Ramos (cell line): ENCODE measurements at regions not wholly inside any gene's neighbourhood (a gene's known extent, or its start where the extent isn't known, plus 50 kb on each side); places are given as distances from the start of the nearest gene placed in this dataset.

Experiments used
- in situ Hi-C: fragments of 300-500 bp; cut with MboI; formaldehyde crosslinking; loops from one replicate; pipeline ENCODE4 v1.14.3; 2022; ENCODE audit warnings: low sequenced_read_pairs; ENCODE audit not compliant: unreplicated experiment

DNA sequence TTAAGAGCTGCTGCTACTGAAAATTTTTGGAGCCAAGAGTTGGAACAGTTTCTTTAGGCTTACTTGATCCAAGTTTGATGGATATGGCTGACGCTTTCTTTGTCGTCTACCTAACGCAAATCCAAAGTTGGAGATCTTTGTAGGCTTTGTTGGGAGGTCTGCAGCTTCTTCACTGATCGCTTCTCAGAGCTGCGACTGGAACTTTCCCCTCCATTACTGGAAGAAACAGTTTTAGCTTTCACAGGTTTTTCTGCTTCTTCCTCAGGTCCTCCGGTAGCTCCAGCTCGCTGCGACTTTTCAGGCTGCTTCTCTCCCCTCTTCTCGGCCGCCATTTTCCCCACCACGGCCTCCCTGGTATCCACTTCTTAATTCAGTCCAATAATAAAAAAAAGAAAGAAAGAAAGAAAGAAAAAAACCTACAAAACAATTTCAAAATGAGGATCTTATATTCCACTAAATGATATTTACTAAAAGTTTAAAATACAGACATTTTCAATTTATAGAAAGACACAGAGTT lies 178.1 kb upstream of the HMGA2 start:
- in situ Hi-C loops = no loop called here

DNA sequence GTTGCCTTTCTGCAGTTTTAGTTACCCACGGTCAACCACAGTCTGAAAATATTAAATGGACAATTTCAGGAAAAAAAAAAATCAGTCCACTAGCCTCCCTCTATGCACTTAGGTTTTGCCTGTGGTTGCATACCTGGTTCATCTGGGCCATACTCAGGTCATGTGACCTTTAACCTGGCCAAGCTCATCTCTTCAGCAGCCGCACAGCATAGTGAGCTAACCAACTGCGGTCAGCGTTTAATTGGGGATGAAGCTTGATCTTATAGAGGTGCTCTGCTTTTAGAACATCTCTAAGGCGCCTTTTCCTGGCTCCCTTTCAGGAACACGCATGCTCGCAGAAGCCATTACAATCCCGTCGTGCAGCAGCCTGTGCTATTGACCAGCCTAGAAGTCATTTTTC lies 177.2 kb upstream of the HMGA2 start:
- in situ Hi-C loops = no loop called here

DNA sequence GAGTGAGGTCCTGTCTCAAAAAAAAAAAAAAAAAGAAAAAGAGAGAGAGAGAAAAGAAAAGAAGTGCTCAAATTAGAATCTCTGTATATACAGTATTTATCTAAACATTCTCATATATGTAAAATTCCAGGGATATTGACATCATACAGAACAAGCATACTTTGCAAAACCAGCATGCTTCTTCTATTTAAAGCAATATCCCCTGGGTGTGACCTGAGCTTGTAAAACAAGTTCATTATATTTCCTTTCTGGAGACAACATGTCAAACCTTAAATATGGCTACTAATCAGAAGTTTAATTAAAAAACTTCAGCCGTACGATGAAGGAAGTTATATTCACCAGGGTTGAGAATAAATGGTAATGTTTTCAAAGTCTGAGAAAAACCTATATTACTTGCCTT lies 175.8 kb upstream of the HMGA2 start:
- in situ Hi-C loops = no loop called here

DNA sequence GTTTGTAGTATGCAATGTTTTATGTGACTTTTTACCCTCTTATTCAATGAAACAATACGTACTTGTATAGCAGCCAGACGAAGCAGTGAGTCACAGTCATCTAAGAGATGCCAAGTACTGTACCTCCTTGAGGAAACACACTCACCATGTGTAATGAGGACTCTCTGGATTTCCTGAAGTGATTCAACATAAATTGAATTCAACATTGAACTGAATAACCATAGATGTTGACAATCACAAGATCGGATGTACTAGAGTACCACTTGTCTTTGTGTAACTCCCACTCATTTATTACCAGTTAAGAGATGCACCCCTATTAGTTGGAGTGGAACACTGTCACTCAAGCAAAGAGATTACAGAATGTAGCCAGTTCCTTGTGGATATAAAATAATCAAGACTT lies 175.2 kb upstream of the HMGA2 start:
- in situ Hi-C loops = no loop called here

DNA sequence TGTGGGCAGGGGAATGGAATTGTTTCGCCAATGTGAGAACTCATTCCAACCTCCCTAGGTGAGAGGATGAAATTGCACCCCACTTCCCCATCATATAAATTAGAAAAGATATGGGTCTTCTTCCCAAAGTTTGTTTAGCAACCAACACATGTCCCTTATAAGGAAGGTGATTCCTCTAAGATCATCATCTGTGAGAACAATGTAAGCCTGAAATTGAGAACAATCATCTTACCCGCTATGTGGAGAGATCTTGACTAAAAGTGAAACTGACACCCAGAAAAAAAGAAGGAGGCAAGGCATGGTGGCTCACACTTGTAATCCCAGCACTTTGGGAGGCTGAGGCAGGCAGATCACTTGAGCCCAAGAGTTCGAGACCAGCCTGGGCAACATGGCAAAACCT lies 173.2 kb upstream of the HMGA2 start:
- in situ Hi-C loops = no loop called here

DNA sequence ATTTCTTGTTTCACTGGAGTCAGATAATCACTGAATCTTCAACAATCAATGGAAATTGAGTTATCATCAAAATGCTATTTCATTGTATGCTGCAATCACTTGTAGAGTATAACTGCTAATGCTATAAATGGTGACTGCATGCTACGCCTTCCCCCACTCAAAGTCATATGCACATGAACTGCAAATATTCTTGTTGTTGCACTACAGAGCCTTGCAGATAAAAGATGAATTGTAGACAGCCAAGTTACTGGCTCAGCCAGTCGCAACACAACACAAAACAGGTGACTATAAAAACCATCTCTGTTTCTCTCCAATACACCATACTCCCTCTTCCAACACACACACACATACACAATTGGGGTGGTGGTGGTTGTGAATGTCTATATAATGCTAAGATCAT lies 171.0 kb upstream of the HMGA2 start:
- in situ Hi-C loops = no loop called here

DNA sequence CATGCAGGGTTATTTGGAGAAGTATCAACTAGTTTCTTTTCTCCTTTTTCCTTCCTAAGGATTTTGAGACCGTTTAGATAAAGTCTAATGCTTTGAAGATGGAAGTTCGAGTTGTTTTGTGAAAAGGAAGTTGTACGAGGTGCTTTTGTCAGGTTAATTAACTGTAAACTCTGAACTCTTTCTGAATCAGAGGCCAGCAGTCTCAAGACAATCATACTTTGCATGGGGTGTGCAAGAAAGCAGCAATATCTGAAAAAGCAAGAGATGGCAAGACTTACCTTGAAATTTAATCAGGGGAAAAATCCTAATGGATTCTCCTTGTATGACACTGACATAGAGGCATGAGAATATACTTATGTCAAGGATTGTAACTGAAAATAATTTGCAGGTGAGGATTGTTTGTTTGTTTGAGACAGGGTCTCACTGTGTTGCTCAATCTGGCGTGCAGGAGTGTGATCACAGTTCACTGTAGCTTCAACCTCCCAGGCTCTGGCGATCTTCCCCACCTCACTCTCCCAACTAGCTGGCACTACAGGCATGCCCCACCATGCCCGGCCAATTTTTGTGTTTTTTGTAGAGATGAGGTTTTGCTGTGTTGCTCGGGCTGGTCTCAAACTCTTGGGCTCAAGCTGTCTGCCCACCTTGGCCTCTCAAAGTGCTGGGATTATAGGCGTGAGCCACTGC lies 170.2 kb upstream of the HMGA2 start:
- in situ Hi-C loops = no loop called here

DNA sequence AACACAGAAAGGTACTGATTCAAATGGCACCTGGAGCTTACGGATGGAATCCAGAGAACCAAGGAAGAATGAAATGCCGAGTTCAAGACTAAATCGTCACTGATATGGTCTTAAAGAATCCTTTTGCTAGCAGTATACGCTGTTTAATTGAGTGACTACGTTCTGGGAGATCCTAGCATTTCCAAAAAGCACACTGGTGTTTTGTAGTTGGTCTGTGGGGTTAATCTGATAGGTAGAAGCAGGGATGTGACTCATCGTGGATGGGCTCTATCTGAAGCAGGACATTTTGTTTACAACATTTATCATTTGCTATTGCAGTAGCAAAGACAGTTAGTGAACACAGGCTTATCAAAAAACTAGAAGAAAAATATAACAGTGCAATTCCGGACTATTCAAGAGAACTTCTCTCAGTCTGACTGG lies 169.2 kb upstream of the HMGA2 start:
- in situ Hi-C loops = no loop called here

DNA sequence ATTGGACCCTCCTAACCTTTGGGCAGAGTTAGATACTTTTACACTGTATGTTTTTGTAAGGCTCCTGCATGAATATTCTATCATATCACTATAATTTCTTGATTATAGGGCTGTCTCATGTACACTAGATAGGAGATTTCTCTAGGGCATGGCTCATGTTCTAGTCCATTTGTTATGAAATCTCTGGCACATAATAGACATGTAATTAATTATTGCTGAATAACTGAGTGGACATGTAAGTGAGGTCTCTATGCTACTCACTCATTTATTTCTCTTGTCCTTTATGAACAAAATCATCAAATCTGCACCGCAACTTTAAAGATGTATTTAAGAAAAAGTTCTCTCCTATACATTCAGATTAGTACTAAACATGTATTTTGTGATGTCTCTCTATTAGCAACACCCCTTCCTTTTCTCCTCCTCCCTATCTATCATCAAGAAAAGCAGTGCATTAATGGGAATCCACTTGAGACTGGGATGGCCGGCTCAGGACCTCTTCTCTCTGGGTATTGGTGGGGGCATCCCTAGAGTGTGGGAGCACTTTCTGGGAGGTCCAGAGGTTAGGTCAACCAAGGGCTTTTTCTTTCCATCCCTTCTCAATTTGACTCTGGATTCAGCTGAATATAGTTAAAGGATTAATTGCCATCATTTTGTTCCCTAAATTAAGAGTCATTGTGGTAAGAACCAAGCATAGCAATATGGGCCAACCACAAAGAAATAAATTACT lies 168.0 kb upstream of the HMGA2 start:
- in situ Hi-C loops = no loop called here

DNA sequence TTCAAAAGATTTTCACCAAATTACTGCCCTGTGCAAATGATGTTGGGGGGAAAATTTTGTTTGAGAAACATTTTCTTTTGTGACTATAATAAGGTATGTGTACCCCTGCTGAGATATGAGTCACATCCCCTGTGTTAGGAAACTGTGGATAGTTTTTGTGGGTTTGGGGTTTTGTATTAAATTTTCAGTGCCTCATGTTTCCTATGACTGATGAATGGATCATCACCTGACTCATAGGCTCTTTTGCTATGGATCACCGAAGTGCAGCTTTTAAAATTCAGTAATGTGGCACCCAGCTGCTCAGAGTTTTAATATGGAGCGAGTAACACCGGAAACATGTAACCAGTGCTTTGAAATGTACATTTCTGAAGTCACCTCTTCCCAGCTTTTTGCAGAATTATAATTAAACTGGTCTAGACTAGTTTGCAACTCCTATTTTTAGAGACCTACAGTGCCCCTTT lies 167.4 kb upstream of the HMGA2 start:
- in situ Hi-C loops = no loop called here

DNA sequence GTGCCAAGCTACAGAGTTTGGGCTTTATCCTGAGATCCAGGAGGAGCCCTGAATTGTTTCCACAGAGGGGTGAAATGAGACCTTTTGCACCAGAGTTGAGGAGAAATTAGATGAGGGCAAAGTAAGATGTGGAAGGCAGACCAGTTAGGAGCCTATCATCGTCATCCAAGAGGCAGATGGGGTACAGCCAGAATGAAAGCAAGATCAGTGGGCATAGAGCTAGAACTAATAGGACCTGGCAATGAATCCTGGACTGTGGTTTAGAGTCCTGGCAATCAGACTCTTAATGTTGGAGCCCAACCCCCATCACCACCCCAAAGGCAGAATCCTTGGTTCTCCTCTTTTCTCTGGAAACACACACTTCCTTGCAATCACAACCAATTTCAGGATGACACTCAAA lies 166.6 kb upstream of the HMGA2 start:
- in situ Hi-C loops = no loop called here

DNA sequence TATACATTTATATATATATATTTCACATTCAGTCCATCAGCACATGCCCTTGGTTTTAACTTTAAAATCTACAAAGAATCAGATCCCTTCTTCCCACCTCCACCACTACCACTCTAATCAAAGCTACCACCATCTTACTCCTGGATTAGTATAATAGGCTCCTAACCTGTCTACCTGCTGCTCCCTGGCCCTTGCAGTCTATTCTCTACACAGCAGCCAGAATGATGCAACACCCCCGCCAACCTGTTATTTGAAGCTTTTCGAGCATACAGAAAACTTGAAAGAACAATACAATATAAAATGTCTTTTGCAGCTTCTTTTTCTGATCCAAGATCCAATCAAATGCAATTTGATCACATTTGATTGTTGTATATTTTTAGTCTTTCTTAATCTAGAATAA lies 165.9 kb upstream of the HMGA2 start:
- in situ Hi-C loops = no loop called here

DNA sequence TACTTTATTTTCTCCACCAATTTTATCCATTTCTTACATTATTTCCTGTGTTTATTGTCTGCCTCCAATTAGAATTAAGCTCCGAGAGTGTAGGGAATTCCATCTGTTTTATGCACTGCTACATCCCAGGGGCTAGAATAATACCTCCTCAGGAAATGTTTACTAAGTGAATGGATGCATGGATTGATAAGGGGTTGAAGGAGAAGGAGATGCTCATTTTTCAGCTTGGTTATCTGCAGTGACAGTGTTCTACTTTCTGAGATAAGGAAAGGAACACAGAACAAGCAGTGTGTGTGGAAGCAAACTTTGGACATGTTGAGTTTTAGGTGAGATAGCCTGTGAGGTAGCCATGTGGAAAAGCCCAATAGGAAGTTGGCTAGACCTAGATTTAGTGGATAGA lies 164.6 kb upstream of the HMGA2 start:
- in situ Hi-C loops = no loop called here

DNA sequence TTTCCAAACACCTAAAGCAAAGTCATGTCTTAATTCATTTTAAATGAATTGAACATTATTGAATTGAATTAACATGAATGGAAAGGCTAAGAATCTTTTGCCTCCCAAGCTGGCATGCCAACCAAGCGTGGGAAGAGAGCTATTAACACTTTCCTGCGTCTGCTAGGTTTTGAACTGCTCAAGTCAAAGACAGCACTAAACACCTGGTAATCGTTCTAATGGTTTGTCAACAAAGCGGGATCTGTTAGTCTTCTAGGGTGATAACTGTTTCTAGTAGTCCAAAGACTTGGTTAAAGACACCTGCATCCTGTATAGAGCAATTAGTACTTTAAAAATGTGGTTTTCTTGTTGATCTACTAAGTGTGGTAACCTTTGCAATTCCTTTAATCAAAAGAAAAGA lies 164.2 kb upstream of the HMGA2 start:
- in situ Hi-C loops = no loop called here

DNA sequence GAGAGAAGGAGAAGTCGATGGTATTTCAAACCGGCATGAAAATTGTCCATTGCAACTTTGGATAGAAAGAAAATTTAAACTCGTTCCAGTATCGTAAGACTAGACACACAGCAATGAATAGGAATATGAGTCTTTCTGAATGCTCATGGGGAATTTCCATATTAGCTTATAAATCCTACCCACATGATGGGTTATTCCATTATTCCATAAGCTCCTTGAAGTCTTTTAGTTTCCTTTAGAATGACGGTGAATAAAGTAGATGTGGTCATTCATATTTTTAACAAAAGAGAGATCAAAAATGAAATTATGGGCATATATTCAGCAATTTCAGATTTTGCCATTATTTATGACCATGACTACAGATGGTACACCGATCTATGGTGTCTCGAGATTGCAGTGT lies 163.4 kb upstream of the HMGA2 start:
- in situ Hi-C loops = no loop called here

DNA sequence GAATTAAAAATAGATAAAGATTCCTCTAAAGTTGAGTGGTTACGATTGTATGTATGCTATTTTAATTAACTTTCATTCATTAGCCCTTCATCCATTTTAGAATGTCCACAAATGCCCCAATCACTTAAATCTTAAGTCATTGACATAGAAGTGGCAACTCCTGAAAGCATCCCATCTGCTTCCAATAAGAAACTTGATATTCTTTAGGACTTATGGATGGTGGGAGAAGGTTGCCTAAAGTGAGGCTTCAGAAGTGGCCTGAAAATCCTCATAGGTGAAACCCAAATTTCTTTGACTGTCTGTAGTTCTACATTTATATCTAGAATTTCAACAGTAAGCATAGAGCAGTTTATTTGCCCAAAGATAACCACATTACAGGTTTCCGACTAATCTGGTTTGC lies 161.7 kb upstream of the HMGA2 start:
- in situ Hi-C loops = no loop called here

DNA sequence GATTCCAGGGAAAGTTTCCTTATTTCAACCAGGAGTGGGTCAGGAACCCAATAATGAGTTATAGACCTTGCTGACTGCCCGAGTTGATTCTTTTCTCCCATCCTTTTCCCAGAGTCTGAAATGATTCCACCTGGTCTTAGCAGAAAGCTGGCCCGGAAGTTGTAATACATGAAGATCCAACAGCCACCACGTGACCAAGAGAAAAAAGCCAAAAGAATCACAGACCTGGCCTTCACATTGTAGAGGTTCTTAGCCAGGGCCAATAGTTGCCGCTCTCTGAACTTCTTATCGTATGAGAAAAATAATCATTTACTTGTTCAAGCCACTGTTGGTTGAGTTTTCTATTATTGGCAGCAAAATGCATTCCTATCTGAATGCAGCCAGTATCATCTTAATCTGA lies 161.2 kb upstream of the HMGA2 start:
- in situ Hi-C loops = no loop called here

DNA sequence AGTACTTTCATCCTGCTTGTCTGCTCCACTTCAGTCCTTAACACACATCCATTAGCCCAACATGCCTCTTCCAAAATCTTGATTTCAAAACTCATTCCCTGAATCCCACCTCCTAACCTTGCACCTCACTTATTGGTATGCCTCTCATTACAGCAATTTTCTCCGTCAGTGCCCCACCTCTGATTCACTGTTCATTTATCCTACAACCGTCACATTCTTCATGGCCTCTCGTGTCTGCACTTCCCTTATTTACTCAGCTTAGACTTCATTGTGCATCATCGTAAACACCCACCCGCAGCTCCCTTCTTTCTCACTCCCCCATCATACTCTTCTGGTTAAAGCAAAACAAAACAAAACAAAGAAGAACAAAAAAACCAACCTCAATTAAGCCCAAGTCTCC lies 160.6 kb upstream of the HMGA2 start:
- in situ Hi-C loops = no loop called here

DNA sequence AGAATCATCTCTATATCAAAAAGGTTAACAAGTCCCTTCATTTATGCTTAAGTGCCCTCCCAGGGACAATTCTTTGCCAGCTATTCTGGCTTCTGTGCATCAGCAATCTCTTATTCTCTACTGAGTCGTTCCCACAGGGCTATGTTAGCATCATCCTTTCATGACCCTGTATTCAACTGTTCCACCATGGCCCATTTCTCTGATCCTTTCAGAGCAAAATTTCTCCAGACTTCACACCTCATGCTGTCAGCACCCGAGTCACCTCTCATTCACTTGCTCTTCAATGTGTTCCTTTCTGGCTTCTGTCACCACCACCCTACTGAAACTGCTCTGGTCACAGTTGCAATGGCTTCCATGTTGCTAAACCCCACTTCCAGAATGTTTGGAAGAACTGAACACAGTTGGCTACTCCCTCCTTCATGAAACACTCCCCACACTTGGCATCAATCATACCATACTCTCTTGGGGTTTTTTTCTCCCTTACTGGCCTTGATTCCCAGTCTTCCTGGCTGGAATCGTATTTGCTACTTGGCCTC lies 159.5 kb upstream of the HMGA2 start:
- in situ Hi-C loops = no loop called here

DNA sequence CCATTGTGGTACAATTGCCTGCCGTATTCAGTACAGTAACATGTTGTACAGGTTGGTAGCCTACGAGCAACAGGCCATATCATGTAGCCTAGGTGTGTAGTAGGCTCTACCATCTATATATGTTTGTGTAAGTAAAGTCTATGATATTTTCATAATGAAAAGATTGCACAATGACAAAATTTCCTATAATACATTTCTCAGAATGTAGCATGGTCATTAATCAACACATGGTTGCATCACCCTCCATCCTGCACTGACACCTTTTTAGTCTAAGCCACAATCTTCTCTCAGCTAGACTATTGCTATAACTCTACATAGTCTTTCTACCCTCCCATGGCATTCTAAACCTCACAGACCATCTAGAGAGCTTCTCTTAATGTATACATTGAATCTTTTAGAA lies 158.5 kb upstream of the HMGA2 start:
- in situ Hi-C loops = no loop called here

DNA sequence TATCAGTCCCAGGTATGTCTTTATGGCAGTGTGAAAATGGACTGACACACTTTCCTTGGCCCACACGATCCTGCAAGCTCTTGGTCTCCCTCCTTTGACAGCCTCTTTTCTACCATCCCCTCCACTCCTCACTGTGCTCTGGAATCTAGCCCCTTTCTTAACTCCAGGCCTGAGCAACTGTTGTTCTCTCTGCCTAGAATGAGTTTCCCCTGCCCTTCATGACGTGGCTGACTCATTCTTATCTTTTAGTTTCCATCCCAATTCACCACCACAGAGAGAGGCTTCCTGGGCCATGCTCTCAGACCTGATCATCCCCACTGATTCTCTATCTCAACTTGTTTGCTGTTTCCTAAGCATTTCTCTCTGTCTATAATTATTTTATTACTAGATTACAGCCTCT lies 157.4 kb upstream of the HMGA2 start:
- in situ Hi-C loops = no loop called here

DNA sequence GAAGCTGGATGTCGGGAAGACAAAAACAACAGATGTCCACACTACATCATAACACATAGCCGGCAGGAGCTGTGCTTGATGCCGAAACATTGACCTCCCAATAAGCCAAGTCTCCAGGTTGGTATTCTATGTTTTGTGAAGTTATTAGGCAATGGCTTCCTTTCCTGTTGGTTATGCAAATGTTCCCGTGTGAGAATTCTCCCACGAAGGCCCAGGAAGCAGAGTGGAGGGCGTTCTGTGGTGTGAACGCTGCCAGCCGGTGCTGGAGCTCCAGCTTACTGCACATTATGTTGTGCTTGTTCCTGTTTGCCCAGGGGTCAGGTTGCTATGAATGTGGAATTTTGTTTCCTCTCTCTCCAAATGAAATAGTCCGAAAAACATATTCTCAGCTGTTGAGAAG lies 156.4 kb upstream of the HMGA2 start:
- in situ Hi-C loops = no loop called here
